K562 (cell line): ENCODE measurements at regions not wholly inside any gene's neighbourhood (a gene's known extent, or its start where the extent isn't known, plus 50 kb on each side); places are given as distances from the start of the nearest gene placed in this dataset.

Source experiments
- ATAC-seq: fragments of 200-7000 bp; cut with Tn5 transposase; 3 replicates; pipeline ENCODE4 v1.9.1; 2020; ENCODE audit warnings: moderate library complexity
- BruUV-seq: library from RNA; stranded (reverse); fragments of 400-500 nt; replicated peaks from 2 replicates; lab custom pipeline; 2021; lab: Mats Ljungman, UMichigan
- CTCF ChIA-PET: fragments of 300-600 bp; formaldehyde crosslinking; extraction: SDS; loops from one replicate; lab custom pipeline; 2021; ENCODE audit warnings: low intra/inter-chr PET ratio; lab: Yijun Ruan, JAX
- POLR2A ChIA-PET: fragments of 300-600, 350-650 bp; sonication (Branson Sonifier 250); formaldehyde crosslinking; extraction: SDS; loops from one replicate; lab custom pipeline; 2021; ENCODE audit warnings: antibody characterized with exemption, inconsistent platforms; lab: Yijun Ruan, JAX
- DNase-seq, 4 experiments: peaks; one replicate each; pipeline versions ENCODE4 v3.0.0 to v3.0.0-alpha.2; 2011 to 2018; ENCODE audit warnings: low spot score in 3 of 4, mixed read lengths in 3 of 4; ENCODE audit errors: extremely low read depth in 1 of 4
- FAIRE-seq: peaks from 2 replicates; lab custom pipeline; 2011; peaks lifted over from hg19 to GRCh38; lab: Jason Lieb, UNC
- H2AFZ ChIP-seq: 2 replicates; pipeline ENCODE4 v1.6.0; 2011; ENCODE audit warnings: low read depth, low read length, control low read depth, inconsistent platforms
- H3K27ac ChIP-seq: fragments of 200-600 bp; 3 replicates; pipeline ENCODE4 v1.8.0; 2011; ENCODE audit warnings: low read depth, mild to moderate bottlenecking, control low read depth, inconsistent platforms, low read length, moderate library complexity, mixed read lengths; ENCODE audit errors: extremely low read depth
- H3K27me3 ChIP-seq, 2 experiments: fragments of 300-600 bp in 1 of 2; 2 replicates in 1 of 2; 3 replicates in 1 of 2; pipeline versions ENCODE4 v1.6.0 to v1.8.0; 2011; ENCODE audit warnings: inconsistent platforms in 2 of 2, low read length in 2 of 2, mild to moderate bottlenecking in 1 of 2, mixed read lengths in 1 of 2, moderate library complexity in 1 of 2; ENCODE audit not compliant: control insufficient read depth in 2 of 2, insufficient read depth in 2 of 2
- H3K36me3 ChIP-seq: fragments of 300-600 bp; 3 replicates; pipeline ENCODE4 v1.8.0; 2011; ENCODE audit warnings: mild to moderate bottlenecking, low read length, inconsistent platforms; ENCODE audit not compliant: control insufficient read depth, insufficient read depth
- H3K4me1 ChIP-seq, 2 experiments: fragments of 200-600 bp in 1 of 2; replicated peaks in 1 of 2; 2 replicates in 1 of 2; 3 replicates in 1 of 2; pipeline versions ENCODE4 v1.5.1 to v1.8.0; 2011; ENCODE audit warnings: inconsistent platforms in 2 of 2, low read length in 2 of 2, mild to moderate bottlenecking in 1 of 2, mixed read lengths in 1 of 2, moderate library complexity in 1 of 2; ENCODE audit not compliant: control insufficient read depth in 2 of 2, insufficient read depth in 2 of 2
- H3K4me2 ChIP-seq: 2 replicates; pipeline ENCODE4 v1.6.1; 2011; ENCODE audit warnings: low read length, control low read depth, inconsistent platforms, mixed read lengths; ENCODE audit not compliant: insufficient read depth
- H3K4me3 ChIP-seq: fragments of 200-600 bp; sonication (generic), shearing (Covaris generic); 2 replicates; pipeline ENCODE4 v1.5.1; 2016; ENCODE audit warnings: control low read depth, inconsistent platforms
- H3K79me2 ChIP-seq: fragments of 200-600 bp; 3 replicates; pipeline ENCODE4 v1.8.0; 2011; ENCODE audit warnings: low read length, inconsistent platforms; ENCODE audit not compliant: control insufficient read depth, insufficient read depth
- H3K9ac ChIP-seq, 2 experiments: 2 replicates each; pipeline versions ENCODE4 v1.6.0 to v1.6.1; 2011; ENCODE audit warnings: low read depth in 2 of 2, low read length in 2 of 2, control low read depth in 1 of 2, inconsistent platforms in 1 of 2, mild to moderate bottlenecking in 1 of 2, mixed read lengths in 1 of 2; ENCODE audit not compliant: insufficient read depth in 1 of 2
- H3K9me1 ChIP-seq: one replicate; pipeline ENCODE4 v1.6.0; 2011; ENCODE audit warnings: inconsistent platforms, mild to moderate bottlenecking, low read length, moderate library complexity; ENCODE audit not compliant: control insufficient read depth, insufficient read depth
- H3K9me3 ChIP-seq: replicated peaks from 2 replicates; pipeline ENCODE4 v1.5.1; 2011; ENCODE audit warnings: low read depth, low read length, inconsistent platforms; ENCODE audit not compliant: control insufficient read depth, insufficient read depth
- H4K20me1 ChIP-seq: replicated peaks from 2 replicates; pipeline ENCODE4 v1.6.1; 2011; ENCODE audit warnings: low read length, inconsistent platforms, mixed read lengths; ENCODE audit not compliant: control insufficient read depth, insufficient read depth
- E2F1 ChIP-seq: sonication (generic); formaldehyde crosslinking; IDR thresholded peaks from 2 replicates; pipeline ENCODE4 v1.8.1; 2023; ENCODE audit warnings: mild to moderate bottlenecking, missing genetic modification reagents, moderate library complexity
- FOXK1 ChIP-seq: sonication (generic); formaldehyde crosslinking; IDR thresholded peaks from 2 replicates; pipeline ENCODE4 v1.8.0; 2022; ENCODE audit warnings: missing genetic modification reagents, mild to moderate bottlenecking, borderline replicate concordance
- FOXK2 ChIP-seq, 2 experiments: fragments of 450-650 bp; IDR thresholded peaks in 1 of 2; conservative IDR thresholded peaks in 1 of 2; 2 replicates each; pipeline ENCODE4 v1.6.1; 2016; ENCODE audit warnings: low read depth in 2 of 2, mild to moderate bottlenecking in 1 of 2
- GATAD2B ChIP-seq: fragments of 450-650 bp; IDR thresholded peaks from 2 replicates; pipeline ENCODE4 v1.6.1; 2017; ENCODE audit warnings: mild to moderate bottlenecking, borderline replicate concordance
- IRF9 ChIP-seq: fragments of 450-650 bp; IDR thresholded peaks from 2 replicates; pipeline ENCODE4 v1.6.1; 2016; ENCODE audit warnings: missing biosample characterization, missing genetic modification characterization
- JUND ChIP-seq, 2 experiments: IDR thresholded peaks; 2 replicates in 1 of 2; 3 replicates in 1 of 2; pipeline ENCODE4 v1.6.1; 2011; ENCODE audit warnings: borderline replicate concordance in 2 of 2, low read depth in 2 of 2, low read length in 2 of 2, improper control_type of control experiment in 1 of 2, missing biosample characterization in 1 of 2, missing genetic modification characterization in 1 of 2, missing genetic modification reagents in 1 of 2
- LARP7 ChIP-seq: fragments of 450-650 bp; IDR thresholded peaks from 2 replicates; pipeline ENCODE4 v1.6.1; 2016
- MAFG ChIP-seq: fragments of 450-650 bp; conservative IDR thresholded peaks from 2 replicates; pipeline ENCODE4 v1.6.1; 2016; ENCODE audit warnings: missing genetic modification characterization, missing compliant biosample characterization
- SIN3B ChIP-seq: fragments of 450-650 bp; IDR thresholded peaks from 2 replicates; pipeline ENCODE4 v1.6.1; 2017; ENCODE audit warnings: low read depth, mild to moderate bottlenecking, moderate library complexity
- VEZF1 ChIP-seq: fragments of 200-800 bp; sonication (Bioruptor generic); IDR thresholded peaks from 2 replicates; pipeline ENCODE4 v1.6.1; 2017; ENCODE audit warnings: missing genetic modification characterization, missing compliant biosample characterization
- ZBTB2 ChIP-seq: fragments of 450-650 bp; IDR thresholded peaks from 2 replicates; pipeline ENCODE4 v1.6.1; 2016; ENCODE audit warnings: antibody characterized with exemption
- ZSCAN29 ChIP-seq: fragments of 450-650 bp; IDR thresholded peaks from 2 replicates; pipeline ENCODE4 v1.6.1; 2017
- WGBS: fragments of 100-300 bp; shearing (Covaris generic); methylation state at CpG from one replicate; pipeline ENCODE4 v1.1.6; 2016; ENCODE audit warnings: low coverage, mixed read lengths; ENCODE audit not compliant: insufficient coverage; ENCODE audit errors: missing lambda C conversion rate; 5-methylcytosine and 5-hydroxymethylcytosine counted together
- in situ Hi-C: fragments of 300-500 bp; cut with MboI; formaldehyde crosslinking; loops from 4 replicates; pipeline ENCODE4 v1.15.0; 2018; ENCODE audit warnings: inconsistent platforms, mixed read lengths
- intact Hi-C: fragments of 100-400 bp; cut with micrococcal nuclease; formaldehyde crosslinking; loops from 2 replicates; pipeline ENCODE4 v1.14.2; 2022

GRCh38 chr10:55374917-55375316 lies 573.9 kb upstream of the PCDH15 start:
- CTCF ChIA-PET: no interaction called here
- WGBS: 0% methylated on average over 2 of the region's 2 CpGs
- no peak overlapping the region for H3K4me2 ChIP-seq
- no peak overlapping the region for H3K4me3 ChIP-seq
- H3K36me3 ChIP-seq: no peaks in the 10 kb centered on the region
- FAIRE-seq: no peak
- BruUV-seq: no TSS peak
- no peaks in the 10 kb centered on the region for H3K79me2 ChIP-seq
- intact Hi-C loops: no loop called here
- no peak for DNase-seq
- POLR2A ChIA-PET: no interaction called here
- no peaks in the 10 kb centered on the region for H3K9me3 ChIP-seq
- no peaks in the 10 kb centered on the region for H3K9me1 ChIP-seq
- TF ChIP-seq SIN3B (no peak), ZBTB2 (no peak), VEZF1 (CRISPR knock-in tag) (no peak), FOXK2 (conservative IDR thresholded peaks at IDR 0.05 in 1 of 2, IDR thresholded peaks at IDR 0.05 in 1 of 2; ENCODE audit: low read depth in 2 of 2) (no peak), FOXK1 (CRISPR knock-in tag) (no peak), ZSCAN29 (no peak), E2F1 (CRISPR knock-in tag) (no peak), MAFG (tag) (no peak), JUND (IDR thresholded peaks at IDR 0.05; ENCODE audit: borderline replicate concordance, low read depth, low read length) (no peak), JUND (tag; IDR thresholded peaks at IDR 0.05; ENCODE audit: borderline replicate concordance, low read depth, low read length) (no peak), GATAD2B (no peak), IRF9 (tag) (no peak), LARP7 (no peak)
- TF ChIP-seq, all 486 proteins: peak for 0
- H3K9ac ChIP-seq: no peak overlapping the region
- H3K27me3 ChIP-seq: no peaks in the 10 kb centered on the region
- H3K4me1 ChIP-seq: no peaks in the 10 kb centered on the region
- H4K20me1 ChIP-seq: no peaks in the 10 kb centered on the region
- H3K27ac ChIP-seq: no peak overlapping the region
- no peak overlapping the region for H2AFZ ChIP-seq
- in situ Hi-C loops: no loop called here
- ATAC-seq: no peak
